Lower leg skin (tissue), 4 donors: ENCODE measurements at regions not wholly inside any gene's neighbourhood (a gene's known extent, or its start where the extent isn't known, plus 50 kb on each side); places are given as distances from the start of the nearest gene placed in this dataset.

Experiments used
- DNase-seq, 2 donors: peaks; one replicate each; pipeline ENCODE4 v3.0.0-alpha.2; 2019; ENCODE audit warnings: low spot score in 2 of 2
- H3K4me3 ChIP-seq: fragments of 200-600 bp; sonication (generic); 2 replicates; pipeline ENCODE4 v1.5.1; 2017; ENCODE audit warnings: mild to moderate bottlenecking, low read depth; ENCODE audit not compliant: poor library complexity, severe bottlenecking
- POLR2A ChIP-seq, 2 donors: fragments of 450-650 bp; IDR thresholded peaks; one replicate each; pipeline ENCODE4 v1.6.1; 2016 to 2017; ENCODE audit warnings: antibody characterized with exemption in 2 of 2, mild to moderate bottlenecking in 1 of 2, moderate library complexity in 1 of 2
- WGBS, 2 donors: methylation state at CpG; one replicate each; pipeline ENCODE4 v1.1.5; 2018; 5-methylcytosine and 5-hydroxymethylcytosine counted together
- intact Hi-C: fragments of 100-400 bp; cut with DNase I; formaldehyde crosslinking; loops from one replicate; pipeline ENCODE4 v1.15.0; 2023; ENCODE audit warnings: low total_unique reads
- TF ChIP-seq, protein P1 (sequence below), 3 donors: fragments of 450-650 bp; IDR thresholded peaks; one replicate each; pipeline ENCODE4 v1.5.1; 2016; ENCODE audit warnings: antibody characterized with exemption in 3 of 3, mild to moderate bottlenecking in 3 of 3, moderate library complexity in 2 of 3

DNA sequence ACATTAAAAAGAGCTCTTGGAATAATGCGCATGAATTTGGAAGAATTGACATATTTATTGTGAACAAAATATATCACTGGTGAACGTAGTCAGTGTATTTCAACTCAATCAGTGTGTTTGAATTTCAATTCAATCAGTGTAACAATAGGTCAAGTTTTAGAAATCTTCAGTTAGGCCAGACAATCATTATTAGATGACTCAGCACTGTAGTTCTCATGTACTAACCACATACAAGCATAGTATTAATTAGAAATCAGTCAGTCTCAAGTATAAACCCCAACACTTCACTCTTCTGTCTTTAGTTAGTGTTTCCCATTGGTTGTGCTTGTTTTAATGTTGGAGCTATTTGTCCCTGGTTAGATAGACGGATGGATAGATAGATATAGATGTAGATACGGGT lies 1247.9 kb downstream of the NXPH1 start:
- DNase-seq = no peak
- no peak for TF ChIP-seq POLR2A (IDR thresholded peaks at IDR 0.05)
- TF ChIP-seq, protein P1, sequence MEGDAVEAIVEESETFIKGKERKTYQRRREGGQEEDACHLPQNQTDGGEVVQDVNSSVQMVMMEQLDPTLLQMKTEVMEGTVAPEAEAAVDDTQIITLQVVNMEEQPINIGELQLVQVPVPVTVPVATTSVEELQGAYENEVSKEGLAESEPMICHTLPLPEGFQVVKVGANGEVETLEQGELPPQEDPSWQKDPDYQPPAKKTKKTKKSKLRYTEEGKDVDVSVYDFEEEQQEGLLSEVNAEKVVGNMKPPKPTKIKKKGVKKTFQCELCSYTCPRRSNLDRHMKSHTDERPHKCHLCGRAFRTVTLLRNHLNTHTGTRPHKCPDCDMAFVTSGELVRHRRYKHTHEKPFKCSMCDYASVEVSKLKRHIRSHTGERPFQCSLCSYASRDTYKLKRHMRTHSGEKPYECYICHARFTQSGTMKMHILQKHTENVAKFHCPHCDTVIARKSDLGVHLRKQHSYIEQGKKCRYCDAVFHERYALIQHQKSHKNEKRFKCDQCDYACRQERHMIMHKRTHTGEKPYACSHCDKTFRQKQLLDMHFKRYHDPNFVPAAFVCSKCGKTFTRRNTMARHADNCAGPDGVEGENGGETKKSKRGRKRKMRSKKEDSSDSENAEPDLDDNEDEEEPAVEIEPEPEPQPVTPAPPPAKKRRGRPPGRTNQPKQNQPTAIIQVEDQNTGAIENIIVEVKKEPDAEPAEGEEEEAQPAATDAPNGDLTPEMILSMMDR (IDR thresholded peaks at IDR 0.05) = no peak
- 83 to 85% methylated on average over 4 of the region's 4 CpGs for WGBS, 2 donors
- no peak overlapping the region for H3K4me3 ChIP-seq
- intact Hi-C loops = no loop called here

DNA sequence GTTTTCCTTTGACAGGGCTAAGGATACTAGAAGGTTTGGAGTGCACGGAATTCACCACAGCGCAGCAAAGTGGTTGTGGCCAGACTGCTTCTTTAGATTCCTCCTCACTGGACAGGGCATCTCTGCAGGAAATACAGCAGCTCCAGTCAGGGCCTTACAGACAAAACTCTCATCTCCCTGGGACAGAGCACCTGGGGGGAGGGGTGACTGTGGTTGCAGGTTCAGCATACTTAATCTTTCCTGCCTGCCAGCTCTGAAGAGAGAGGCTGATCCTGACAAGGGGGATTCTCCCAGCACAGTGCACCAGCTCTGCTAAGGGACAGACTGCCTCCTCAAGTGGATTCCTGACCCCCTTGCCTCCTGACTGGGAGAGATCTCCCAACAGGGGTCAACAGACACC lies 1257.9 kb downstream of the NXPH1 start:
- DNase-seq = no peak
- WGBS, 2 donors = 79 to 98% methylated on average over 2 of the region's 2 CpGs
- TF ChIP-seq POLR2A (IDR thresholded peaks at IDR 0.05) = no peak
- TF ChIP-seq, protein P1 (IDR thresholded peaks at IDR 0.05) = no peak
- intact Hi-C loops = no loop called here
- H3K4me3 ChIP-seq = no peak overlapping the region

DNA sequence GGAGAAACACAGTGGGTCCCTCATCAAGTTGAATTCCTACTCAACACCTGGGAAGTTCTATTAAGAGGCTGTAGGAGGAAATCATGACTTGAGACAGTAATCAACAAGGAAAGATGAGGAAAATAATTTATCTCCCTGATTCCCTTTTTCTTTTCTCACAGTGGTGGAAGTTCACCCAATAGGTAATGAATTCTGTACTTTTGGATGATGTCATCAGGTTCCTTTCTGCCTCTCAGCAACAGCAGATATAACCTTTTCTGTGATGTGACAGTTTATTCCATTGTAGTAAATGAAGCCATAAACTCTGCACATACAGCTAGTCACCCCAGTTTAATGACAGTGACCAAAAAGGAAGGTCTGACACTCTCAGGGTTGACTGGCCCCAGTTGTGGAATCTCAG lies 1265.0 kb downstream of the NXPH1 start:
- intact Hi-C loops = no loop called here
- TF ChIP-seq, protein P1 (IDR thresholded peaks at IDR 0.05) = no peak
- no peak for TF ChIP-seq POLR2A (IDR thresholded peaks at IDR 0.05)
- no peak for DNase-seq
- no peak overlapping the region for H3K4me3 ChIP-seq

DNA sequence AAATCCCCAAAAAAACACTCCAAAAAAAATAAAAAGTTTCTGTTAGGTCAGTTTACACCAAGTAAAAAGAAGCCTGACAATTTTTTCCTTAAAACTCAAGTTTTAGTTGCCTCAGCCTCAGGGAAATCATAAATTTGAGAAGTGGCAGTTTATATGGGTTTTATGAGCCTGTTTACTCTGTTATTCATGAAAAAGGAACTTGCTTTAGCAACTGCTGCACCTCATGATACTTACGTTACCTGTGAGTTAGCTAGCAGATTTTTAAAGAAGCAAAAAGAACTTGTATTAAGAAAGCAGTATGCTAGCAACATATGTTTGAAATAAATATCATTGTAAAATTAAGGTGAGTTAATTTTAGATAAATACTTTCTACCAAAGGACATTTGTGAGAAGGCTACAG lies 1264.5 kb upstream of the PHF14 start:
- 45 to 47% methylated on average over 1 of the region's 1 CpG for WGBS, 2 donors
- TF ChIP-seq, protein P1 (IDR thresholded peaks at IDR 0.05) = no peak
- DNase-seq = no peak
- intact Hi-C loops = no loop called here
- H3K4me3 ChIP-seq = no peak overlapping the region

DNA sequence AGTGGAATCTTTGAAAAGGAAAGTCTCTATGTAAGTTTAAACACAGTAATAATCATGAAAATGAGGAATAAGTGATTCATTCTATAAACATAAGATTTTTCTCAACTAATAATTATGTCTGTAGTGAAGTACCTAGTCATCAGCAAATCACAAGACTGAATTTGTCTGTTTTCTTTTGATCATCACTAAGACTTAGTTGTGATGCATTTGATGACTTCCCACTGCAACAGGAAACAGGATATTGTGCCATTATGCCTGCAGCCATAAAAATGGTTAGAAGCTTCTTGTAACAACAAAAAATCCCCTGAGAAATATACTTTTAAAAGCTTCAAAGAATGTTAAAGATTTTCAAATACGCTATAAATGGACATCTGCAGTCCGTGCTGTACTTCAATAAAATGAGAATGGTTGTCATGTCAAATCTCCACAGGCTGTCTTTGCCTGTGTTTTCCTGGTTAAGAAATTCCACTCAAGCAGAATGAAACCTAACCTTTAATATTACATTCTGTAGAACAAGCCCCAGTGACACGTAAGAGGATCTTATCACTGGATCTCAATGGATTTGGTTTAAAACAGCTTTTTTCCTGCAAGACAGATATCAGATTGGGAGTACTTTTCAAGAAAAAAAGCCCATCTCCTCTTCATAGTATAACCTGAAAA lies 1262.3 kb upstream of the PHF14 start:
- 22 to 28% methylated on average over 3 of the region's 3 CpGs for WGBS, 2 donors
- intact Hi-C loops = no loop called here
- no peak for DNase-seq
- H3K4me3 ChIP-seq = no peak overlapping the region
- TF ChIP-seq, protein P1 (IDR thresholded peaks at IDR 0.05) = no peak
- no peak for TF ChIP-seq POLR2A (IDR thresholded peaks at IDR 0.05)

DNA sequence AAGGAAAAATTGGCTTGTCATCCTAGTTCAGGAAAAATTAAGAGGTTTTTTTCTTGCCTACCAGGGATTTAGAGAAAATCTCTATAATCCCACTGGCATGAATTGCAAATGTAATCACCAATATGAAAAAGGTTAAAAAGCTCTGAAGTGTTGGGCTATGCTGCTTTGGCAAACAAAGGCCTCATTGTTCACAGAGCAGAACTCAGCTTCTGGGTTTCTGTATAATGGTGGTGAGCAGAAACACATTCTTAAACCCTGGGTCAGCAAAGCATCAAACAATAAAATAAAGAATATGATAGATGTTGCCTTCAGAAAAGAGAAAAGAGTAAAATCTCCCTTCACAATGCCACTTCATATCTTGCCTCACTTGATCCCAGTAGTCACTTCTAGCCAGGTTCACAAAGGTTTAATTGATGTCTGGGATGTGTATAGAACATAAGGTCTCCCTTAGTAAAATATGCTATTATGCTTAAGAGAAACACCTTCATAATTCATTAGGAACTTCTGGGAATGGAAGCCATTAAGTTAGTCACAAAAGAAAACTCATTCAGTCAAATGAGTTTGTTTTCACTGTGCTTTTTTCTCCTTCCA lies 1255.5 kb upstream of the PHF14 start:
- no peak overlapping the region for H3K4me3 ChIP-seq
- intact Hi-C loops = no loop called here
- no peak for DNase-seq
- TF ChIP-seq, protein P1 (IDR thresholded peaks at IDR 0.05) = no peak
- no peak for TF ChIP-seq POLR2A (IDR thresholded peaks at IDR 0.05)
